GM12892 (cell line): ENCODE measurements at regions not wholly inside any gene's neighbourhood (a gene's known extent, or its start where the extent isn't known, plus 50 kb on each side); places are given as distances from the start of the nearest gene placed in this dataset.

ENCODE experiments used
- POLR2A ChIP-seq: IDR thresholded peaks from 2 replicates; pipeline ENCODE4 v1.6.1; 2011; ENCODE audit warnings: low read depth, low read length, control low read depth
- TAF1 ChIP-seq: IDR thresholded peaks from 2 replicates; pipeline ENCODE4 v1.6.1; 2011; ENCODE audit warnings: low read depth, mild to moderate bottlenecking, control low read depth, low read length, borderline replicate concordance

DNA sequence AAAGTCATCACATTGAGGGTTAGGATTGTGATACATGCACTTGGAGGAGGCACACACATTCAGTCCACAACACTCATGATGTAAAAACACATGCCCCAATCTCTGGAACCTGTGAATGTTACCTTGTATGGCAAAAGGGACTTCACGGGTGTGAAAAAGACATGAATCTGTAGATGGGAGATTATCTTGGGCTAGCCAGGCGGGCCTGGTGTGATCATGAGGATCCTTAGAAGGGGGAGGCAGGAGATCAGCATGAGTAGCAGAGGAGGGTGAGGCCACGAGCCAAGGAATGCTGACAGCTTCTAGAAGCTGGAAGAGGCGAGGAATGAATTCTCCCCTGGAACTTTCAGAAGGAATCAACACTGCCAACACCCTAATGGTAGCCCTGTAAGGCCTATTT is 77.5 kb upstream of the ENPP6 start:
- TF ChIP-seq TAF1 (no peak), POLR2A (no peak)
